ENCODE measurements at regions not wholly inside any gene's neighbourhood (a gene's known extent, or its start where the extent isn't known, plus 50 kb on each side); places are given as distances from the start of the nearest gene placed in this dataset.
A peak's percentile ranks its signal among the peaks of the same experiment; 100 is the strongest.

DNA sequence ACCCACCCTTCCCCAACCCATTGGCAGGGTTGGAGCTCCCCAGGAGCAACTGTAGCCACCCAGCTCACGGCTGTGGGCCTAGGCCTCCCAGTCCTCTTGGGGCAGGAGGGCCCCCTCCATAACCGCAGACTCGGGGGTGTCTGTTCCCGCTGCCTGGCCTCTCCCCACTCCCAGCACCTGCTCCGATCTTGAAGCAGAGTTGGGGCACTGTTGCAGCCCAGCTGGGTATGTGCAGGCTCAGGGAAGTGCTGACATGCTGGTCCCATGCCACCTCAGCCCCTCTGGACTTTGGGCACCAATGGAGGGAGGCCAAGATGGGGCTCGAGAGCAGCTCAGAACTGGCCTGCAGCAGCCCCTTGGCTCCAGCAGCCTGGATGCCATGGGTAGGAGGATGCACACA is 54.8 kb upstream of the KRTAP11-1 start:
- ATAC-seq (ENCODE audit: low FRiP score) (peak; percentile 28), DNase-seq (ENCODE audit: low spot score) (no peak)
- TF ChIP-seq CTCF (IDR thresholded peaks at IDR 0.05), result no peak

- no peak for ATAC-seq (ENCODE audit: low FRiP score)
- no peak for DNase-seq (ENCODE audit: low spot score)
- no peak for TF ChIP-seq CTCF (IDR thresholded peaks at IDR 0.05)
These were observed 54.4 kb upstream of the KRTAP11-1 start for GRCh38 chr21:30935889-30936168.

DNA sequence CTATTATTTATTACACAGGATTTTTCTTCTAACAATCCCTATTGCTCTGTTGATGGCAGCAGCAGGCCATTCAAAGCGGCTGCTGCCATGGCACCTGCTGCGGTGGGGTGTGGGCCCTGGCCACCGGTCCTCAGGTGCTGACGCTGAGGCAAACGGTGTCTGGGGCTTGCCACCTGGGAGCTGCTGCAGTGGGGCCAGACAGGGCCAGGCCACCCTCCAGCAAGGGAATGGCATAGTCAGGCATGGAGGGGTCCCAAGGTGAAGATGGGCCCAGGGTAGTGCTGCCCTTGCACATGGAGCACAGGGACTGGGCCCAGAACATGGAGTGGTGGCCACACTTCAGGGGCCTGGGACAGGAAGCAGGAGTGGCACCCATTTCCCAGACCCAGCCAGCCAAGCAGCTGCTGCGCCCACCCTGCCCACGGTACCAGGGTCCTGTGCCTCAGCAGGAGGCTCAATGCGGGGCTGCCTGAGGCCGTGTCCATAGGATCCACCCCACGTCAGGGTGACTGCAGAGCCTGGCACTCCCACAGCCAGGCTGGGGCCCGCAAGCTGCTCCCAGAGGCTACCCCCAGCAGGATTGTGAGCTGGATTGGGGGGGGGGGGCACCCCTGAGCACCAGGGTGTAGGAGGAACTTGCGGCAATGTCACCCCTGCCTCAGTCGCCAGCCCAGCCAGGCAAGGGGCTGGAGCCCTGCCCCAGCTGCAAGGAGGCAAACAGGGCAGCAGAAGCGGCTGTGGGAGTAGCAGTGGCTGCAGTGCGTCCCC is 53.9 kb upstream of the KRTAP11-1 start:
- DNase-seq (ENCODE audit: low spot score), result no peak
- no peak for ATAC-seq (ENCODE audit: low FRiP score)
- no peak for TF ChIP-seq CTCF (IDR thresholded peaks at IDR 0.05)

DNA sequence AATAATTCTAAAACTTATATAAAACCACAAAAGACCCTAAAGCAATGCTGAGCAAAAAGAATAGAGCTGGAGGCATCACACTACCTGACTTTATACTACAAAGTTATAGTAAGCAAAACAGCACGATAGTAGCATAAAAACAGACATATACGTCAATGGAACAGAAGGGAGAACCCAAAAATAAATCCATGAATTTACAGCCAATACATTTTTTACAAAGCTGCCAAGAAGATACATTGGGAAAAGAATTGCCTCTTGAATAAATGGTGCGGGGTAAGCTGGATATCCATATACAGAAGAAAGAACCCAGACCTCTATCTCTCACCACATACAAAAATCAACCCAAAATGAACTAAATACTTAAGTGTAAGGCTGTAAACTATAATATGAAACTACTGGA is 51.3 kb upstream of the KRTAP11-1 start:
- DNase-seq (ENCODE audit: low spot score), result no peak
- TF ChIP-seq CTCF (IDR thresholded peaks at IDR 0.05), result no peak
- no peak for ATAC-seq (ENCODE audit: low FRiP score)

All from omental fat pad (tissue), 3 donors.